OCI-LY1 (cell line): ENCODE measurements at regions not wholly inside any gene's neighbourhood (a gene's known extent, or its start where the extent isn't known, plus 50 kb on each side); places are given as distances from the start of the nearest gene placed in this dataset.

ENCODE experiments used
- EZH2 ChIP-seq: fragments of 200-600 bp; sonication (generic), shearing (Covaris generic); IDR thresholded peaks from 2 replicates; pipeline ENCODE4 v1.8.0; 2017; ENCODE audit warnings: borderline replicate concordance, mixed run types, mild to moderate bottlenecking, antibody characterized with exemption, low read length, moderate library complexity, mixed read lengths
- TF ChIP-seq, protein P1 (sequence below): fragments of 200-600 bp; sonication (generic), shearing (Covaris generic); IDR thresholded peaks from 2 replicates; pipeline ENCODE4 v1.5.1; 2017; ENCODE audit warnings: mild to moderate bottlenecking, antibody characterized with exemption, low read length, moderate library complexity, mixed read lengths

- TF ChIP-seq EZH2, result no peak
- TF ChIP-seq, protein P1, sequence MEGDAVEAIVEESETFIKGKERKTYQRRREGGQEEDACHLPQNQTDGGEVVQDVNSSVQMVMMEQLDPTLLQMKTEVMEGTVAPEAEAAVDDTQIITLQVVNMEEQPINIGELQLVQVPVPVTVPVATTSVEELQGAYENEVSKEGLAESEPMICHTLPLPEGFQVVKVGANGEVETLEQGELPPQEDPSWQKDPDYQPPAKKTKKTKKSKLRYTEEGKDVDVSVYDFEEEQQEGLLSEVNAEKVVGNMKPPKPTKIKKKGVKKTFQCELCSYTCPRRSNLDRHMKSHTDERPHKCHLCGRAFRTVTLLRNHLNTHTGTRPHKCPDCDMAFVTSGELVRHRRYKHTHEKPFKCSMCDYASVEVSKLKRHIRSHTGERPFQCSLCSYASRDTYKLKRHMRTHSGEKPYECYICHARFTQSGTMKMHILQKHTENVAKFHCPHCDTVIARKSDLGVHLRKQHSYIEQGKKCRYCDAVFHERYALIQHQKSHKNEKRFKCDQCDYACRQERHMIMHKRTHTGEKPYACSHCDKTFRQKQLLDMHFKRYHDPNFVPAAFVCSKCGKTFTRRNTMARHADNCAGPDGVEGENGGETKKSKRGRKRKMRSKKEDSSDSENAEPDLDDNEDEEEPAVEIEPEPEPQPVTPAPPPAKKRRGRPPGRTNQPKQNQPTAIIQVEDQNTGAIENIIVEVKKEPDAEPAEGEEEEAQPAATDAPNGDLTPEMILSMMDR, result no peak
These were observed 864.5 kb upstream of the MAN1A1 start for GRCh38 chr6:120214088-120214499.
